MCF 10A (cell line): ENCODE measurements at regions not wholly inside any gene's neighbourhood (a gene's known extent, or its start where the extent isn't known, plus 50 kb on each side); places are given as distances from the start of the nearest gene placed in this dataset.

Source experiments
- BruUV-seq: library from RNA; stranded (reverse); fragments of 400-500 nt; replicated peaks from 2 replicates; lab custom pipeline; 2021; lab: Mats Ljungman, UMichigan
- CTCF ChIA-PET: fragments of 300-600 bp; sonication (Branson Sonifier 250); formaldehyde crosslinking; extraction: SDS; loops from one replicate; lab custom pipeline; 2021; ENCODE audit warnings: antibody characterized with exemption, inconsistent platforms; lab: Yijun Ruan, JAX
- POLR2A ChIA-PET: fragments of 300-600, 350-650 bp; sonication (Branson Sonifier 250); formaldehyde crosslinking; extraction: SDS; loops from one replicate; lab custom pipeline; 2020; ENCODE audit warnings: antibody characterized with exemption, inconsistent platforms; lab: Yijun Ruan, JAX
- DNase-seq: peaks from one replicate; pipeline ENCODE4 v3.0.0-alpha.2; 2018; ENCODE audit not compliant: unreplicated experiment
- H3K27ac Mint-ChIP-seq: one replicate; pipeline ENCODE4 v1.8.0; 2022; ENCODE audit warnings: mild to moderate bottlenecking, low read depth, mixed read lengths; ENCODE audit not compliant: unreplicated experiment
- H3K27me3 Mint-ChIP-seq: one replicate; pipeline ENCODE4 v1.8.0; 2022; ENCODE audit warnings: mixed read lengths; ENCODE audit not compliant: insufficient read depth, unreplicated experiment
- H3K36me3 Mint-ChIP-seq: one replicate; pipeline ENCODE4 v1.8.0; 2022; ENCODE audit warnings: mild to moderate bottlenecking, moderate library complexity, mixed read lengths; ENCODE audit not compliant: insufficient read depth, unreplicated experiment
- H3K4me1 Mint-ChIP-seq: one replicate; pipeline ENCODE4 v1.8.0; 2022; ENCODE audit warnings: mixed read lengths; ENCODE audit not compliant: insufficient read depth, unreplicated experiment
- H3K4me3 Mint-ChIP-seq: one replicate; pipeline ENCODE4 v1.8.0; 2022; ENCODE audit warnings: mild to moderate bottlenecking, moderate library complexity, mixed read lengths; ENCODE audit not compliant: unreplicated experiment
- H3K9me3 Mint-ChIP-seq: one replicate; pipeline ENCODE4 v1.8.0; 2022; ENCODE audit warnings: mixed read lengths; ENCODE audit not compliant: unreplicated experiment
- intact Hi-C: fragments of 100-400 bp; cut with micrococcal nuclease; formaldehyde crosslinking; loops from 2 replicates; pipeline ENCODE4 v1.14.1; 2022
- TF ChIP-seq, protein P1 (sequence below): fragments of 200-600 bp; IDR thresholded peaks from one replicate; pipeline ENCODE4 v1.8.0; 2022; ENCODE audit warnings: antibody characterized with exemption, mild to moderate bottlenecking; ENCODE audit not compliant: unreplicated experiment

DNA sequence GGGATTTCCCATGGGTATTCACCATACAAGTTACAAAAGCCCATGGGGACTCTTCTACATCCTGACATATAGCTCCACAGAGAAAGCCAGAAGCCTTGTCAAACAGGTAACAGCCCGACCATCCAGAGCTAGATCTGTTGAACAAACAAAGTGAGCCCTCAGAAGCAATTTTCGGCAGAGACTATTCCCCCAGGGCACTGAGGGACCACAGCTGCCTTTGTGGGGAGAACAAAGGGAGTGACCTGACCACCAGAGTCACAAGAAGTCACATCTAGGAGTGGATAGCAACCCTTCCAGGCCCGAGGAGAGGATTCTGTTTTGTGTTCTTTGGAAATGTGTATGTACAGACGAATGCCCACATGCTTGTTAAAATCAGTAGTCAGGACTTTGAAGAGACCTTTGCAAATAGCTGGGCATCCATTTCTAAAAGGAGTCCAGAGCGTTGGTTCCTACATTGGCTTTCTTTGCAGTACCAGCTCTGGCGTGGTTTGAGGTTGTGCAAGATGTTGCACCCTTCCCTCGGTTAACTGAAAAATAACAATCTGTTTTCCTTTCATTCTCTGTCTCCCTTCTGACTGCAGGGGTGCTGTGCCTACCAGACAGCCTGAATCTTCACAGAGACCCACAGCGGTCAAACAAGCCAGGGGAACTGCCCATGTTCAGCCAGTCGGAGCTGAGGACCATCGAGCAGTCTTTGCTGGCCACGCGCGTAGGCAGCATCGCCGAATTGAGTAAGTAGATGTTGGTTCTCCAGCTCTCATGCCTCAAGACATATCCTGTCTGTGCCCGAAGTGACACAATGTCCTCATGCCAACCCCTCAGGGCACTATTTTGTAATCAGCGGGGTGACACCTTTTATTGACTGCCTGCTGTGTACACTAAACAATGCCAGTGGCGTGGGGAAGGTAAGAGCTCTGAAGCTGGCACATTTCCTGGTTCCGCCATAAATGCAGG, 165.4 kb upstream of the PWP1 start:
- ChIA-PET POLR2A (interaction anchor here (0.6 to 1.0 kb wide), 2 partner anchors 91 to 345 kb away, joined by 3 read pairs; no protein-coding TSS in a partner anchor), CTCF (interaction anchor here (0.6 to 2.2 kb wide), 5 partner anchors 9 to 389 kb away, joined by 3 to 6 read pairs (median 3); no protein-coding TSS in a partner anchor)
- peak overlapping the region; percentile 20 for H3K27ac Mint-ChIP-seq
- no TSS peak for BruUV-seq
- peaks cover 14% of the 10 kb centered on the region for H3K4me1 Mint-ChIP-seq
- H3K36me3 Mint-ChIP-seq, result no peaks in the 10 kb centered on the region
- no peak overlapping the region for H3K4me3 Mint-ChIP-seq
- peaks cover 12% of the 10 kb centered on the region for H3K9me3 Mint-ChIP-seq
- no peaks in the 10 kb centered on the region for H3K27me3 Mint-ChIP-seq
- no peak for DNase-seq
- TF ChIP-seq, protein P1, sequence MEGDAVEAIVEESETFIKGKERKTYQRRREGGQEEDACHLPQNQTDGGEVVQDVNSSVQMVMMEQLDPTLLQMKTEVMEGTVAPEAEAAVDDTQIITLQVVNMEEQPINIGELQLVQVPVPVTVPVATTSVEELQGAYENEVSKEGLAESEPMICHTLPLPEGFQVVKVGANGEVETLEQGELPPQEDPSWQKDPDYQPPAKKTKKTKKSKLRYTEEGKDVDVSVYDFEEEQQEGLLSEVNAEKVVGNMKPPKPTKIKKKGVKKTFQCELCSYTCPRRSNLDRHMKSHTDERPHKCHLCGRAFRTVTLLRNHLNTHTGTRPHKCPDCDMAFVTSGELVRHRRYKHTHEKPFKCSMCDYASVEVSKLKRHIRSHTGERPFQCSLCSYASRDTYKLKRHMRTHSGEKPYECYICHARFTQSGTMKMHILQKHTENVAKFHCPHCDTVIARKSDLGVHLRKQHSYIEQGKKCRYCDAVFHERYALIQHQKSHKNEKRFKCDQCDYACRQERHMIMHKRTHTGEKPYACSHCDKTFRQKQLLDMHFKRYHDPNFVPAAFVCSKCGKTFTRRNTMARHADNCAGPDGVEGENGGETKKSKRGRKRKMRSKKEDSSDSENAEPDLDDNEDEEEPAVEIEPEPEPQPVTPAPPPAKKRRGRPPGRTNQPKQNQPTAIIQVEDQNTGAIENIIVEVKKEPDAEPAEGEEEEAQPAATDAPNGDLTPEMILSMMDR, result no peak
- intact Hi-C loops, result loop anchor here (5.0 to 10.0 kb wide), 2 partner anchors 55 to 563 kb away; partner anchors contain the start of gene TMEM263

DNA sequence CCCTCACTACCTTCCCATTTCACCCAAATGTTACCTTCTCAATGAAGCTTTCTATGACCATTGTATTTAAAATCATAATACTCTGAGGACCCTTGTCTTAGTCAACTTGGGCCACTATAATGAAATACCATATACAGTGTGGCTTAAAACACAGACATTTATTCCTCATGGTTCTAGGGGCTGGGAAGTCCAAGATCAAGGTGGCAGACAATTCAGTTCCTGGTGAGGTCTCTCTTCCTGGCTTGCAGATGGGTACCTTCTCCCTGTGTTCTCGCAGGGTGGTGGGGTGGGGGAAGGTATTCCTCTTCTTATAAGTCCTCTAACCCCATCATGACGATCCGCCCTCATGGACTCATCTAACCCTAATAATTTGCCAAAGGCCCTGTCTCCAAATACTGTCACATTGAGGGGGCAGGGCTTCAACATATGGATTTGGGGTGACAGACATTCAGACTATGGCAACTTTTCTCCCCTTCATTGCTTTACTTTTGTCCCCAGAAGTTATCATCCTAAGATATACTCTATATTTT, 163.7 kb upstream of the PWP1 start:
- TF ChIP-seq, protein P1, result no peak
- intact Hi-C loops, result no loop called here
- H3K4me3 Mint-ChIP-seq, result no peak overlapping the region
- H3K27me3 Mint-ChIP-seq, result no peaks in the 10 kb centered on the region
- DNase-seq, result no peak
- CTCF ChIA-PET, result no interaction called here
- H3K27ac Mint-ChIP-seq, result no peak overlapping the region
- no peaks in the 10 kb centered on the region for H3K36me3 Mint-ChIP-seq
- H3K9me3 Mint-ChIP-seq, result peaks cover 12% of the 10 kb centered on the region
- no TSS peak for BruUV-seq
- POLR2A ChIA-PET, result no interaction called here
- H3K4me1 Mint-ChIP-seq, result peaks cover 6% of the 10 kb centered on the region

DNA sequence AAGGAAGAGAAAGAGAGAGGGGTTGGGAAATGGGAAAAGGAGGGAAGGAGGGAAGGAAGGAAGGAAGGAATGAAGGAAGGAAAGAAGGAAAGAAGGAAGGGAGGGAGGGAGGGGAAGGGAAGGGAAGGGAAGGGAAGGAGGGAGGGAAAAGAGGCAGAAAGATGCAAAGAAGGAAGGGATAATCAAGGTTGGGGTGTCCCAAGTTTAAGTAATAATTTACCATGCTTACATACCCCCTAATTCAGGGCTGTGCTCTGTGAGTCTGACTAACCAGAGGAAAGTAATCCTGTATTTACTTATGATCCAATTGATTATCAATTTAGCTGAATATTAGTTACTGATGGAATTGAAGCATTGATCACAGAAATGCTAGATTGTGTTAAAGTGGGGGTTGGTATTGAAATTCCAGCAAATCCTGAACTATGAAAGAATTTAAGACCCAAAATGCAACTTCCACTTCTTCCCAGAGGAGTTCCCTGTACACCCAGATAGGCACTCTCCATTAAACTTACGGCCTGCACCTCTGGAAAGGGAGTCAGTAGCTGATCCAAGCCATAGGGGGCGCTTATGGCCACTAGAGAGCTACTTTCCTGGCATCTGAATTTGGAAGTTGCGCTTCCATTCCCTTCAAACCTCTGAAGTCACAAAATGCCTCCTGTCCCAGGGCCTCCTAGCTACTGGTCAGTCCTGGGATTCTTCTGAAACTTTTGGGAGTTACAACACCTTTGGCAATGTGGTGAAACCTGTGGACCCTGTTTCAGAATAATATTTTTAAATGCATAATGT, 162.7 kb upstream of the PWP1 start:
- Mint-ChIP-seq H3K9me3 (peaks cover 12% of the 10 kb centered on the region), H3K27ac (no peak overlapping the region), H3K4me3 (no peak overlapping the region), H3K4me1 (peaks cover 6% of the 10 kb centered on the region), H3K27me3 (no peaks in the 10 kb centered on the region), H3K36me3 (no peaks in the 10 kb centered on the region)
- intact Hi-C loops, result no loop called here
- TF ChIP-seq, protein P1, result no peak
- ChIA-PET POLR2A (no interaction called here), CTCF (interaction anchor here (1.6 kb wide), 1 partner anchor 10 kb away, joined by 5 read pairs; no protein-coding TSS in a partner anchor)
- BruUV-seq, result no TSS peak
- peak; percentile 18 for DNase-seq
